ENCODE measurements at regions not wholly inside any gene's neighbourhood (a gene's known extent, or its start where the extent isn't known, plus 50 kb on each side); places are given as distances from the start of the nearest gene placed in this dataset.

- TF ChIP-seq CTCF (IDR thresholded peaks at IDR 0.05; ENCODE audit: low read length, missing control alignments), result no peak
- no peak overlapping the region for H3K4me3 ChIP-seq (replicated peaks; ENCODE audit: low read depth, low read length)
- DNase-seq (ENCODE audit: low read depth), result no peak
Observed at GRCh38 chr6:66051812-66052211, 344.8 kb upstream of the EYS start.

DNA sequence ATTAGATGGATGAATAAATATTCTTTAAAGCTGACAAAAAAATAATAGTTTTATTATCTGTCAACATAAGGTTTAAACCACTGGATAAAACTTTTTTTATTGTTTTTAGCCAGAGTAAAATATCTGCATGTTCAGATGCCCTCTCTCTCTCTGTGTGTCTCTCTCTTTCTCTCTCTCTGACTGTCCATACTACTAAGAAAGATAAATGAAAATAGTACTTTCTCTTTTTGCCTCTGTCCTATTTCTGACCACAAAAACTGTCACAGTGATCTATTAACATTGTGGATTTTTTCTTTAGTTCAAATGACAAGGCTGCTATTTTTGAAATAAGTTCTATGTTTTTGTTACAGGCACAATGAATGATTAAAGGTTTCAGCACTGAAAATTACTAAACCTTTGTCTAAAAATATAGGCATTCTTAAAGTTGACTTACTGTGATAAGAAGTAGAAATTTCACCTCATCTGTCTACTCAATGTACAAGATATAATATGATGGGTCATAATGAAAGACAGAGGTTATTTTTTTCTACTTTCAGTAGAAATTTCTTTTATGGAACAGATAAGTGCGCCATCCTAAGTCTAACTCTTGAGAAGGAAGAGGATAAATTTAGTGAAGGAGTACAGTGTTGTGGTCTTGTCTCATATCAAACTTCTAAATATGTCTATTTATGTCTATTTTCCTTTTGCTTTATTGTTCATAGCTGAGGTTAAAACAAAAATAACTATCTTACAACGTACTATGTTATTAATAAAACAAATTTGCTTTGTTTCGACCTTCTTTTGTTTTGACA lies 341.9 kb upstream of the EYS start:
- DNase-seq (ENCODE audit: low read depth), result no peak
- TF ChIP-seq CTCF (IDR thresholded peaks at IDR 0.05; ENCODE audit: low read length, missing control alignments), result no peak
- H3K4me3 ChIP-seq (replicated peaks; ENCODE audit: low read depth, low read length), result no peak overlapping the region

GRCh38 chr6:66032626-66033025 lies 325.6 kb upstream of the EYS start:
- no peak for DNase-seq (ENCODE audit: low read depth)
- no peak overlapping the region for H3K4me3 ChIP-seq (replicated peaks; ENCODE audit: low read depth, low read length)
- no peak for TF ChIP-seq CTCF (IDR thresholded peaks at IDR 0.05; ENCODE audit: low read length, missing control alignments)

- TF ChIP-seq CTCF (IDR thresholded peaks at IDR 0.05; ENCODE audit: low read length, missing control alignments), result no peak
- no peak for DNase-seq (ENCODE audit: low read depth)
- no peak overlapping the region for H3K4me3 ChIP-seq (replicated peaks; ENCODE audit: low read depth, low read length)
Observed at GRCh38 chr6:66029391-66029790, 322.4 kb upstream of the EYS start.

DNA sequence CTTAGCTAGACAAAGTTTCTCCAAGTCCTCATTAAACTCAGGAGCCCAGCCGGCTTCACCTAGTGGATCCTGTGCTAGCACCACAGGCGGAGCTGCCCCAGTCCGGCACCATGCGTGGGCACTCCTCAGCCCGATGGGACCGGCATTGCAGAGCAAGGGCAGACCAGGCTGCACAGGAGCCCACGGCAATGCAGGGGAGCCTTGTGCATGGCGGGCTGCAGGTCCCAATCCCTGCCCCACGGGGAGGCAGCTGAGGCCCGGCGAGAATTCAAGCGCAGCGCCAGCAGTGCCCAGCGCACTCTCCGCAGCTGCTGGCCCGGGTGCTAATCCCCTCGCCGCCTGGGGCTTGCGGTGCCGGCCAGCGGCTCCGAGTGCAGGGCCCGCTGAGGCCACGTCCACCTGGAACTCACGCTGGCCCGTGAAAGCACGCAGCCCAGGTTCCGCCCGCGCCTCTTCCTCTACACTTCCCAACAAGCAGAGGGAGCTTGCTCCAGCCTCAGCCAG lies 292.3 kb upstream of the EYS start:
- TF ChIP-seq CTCF (IDR thresholded peaks at IDR 0.05; ENCODE audit: low read length, missing control alignments), result no peak
- no peak overlapping the region for H3K4me3 ChIP-seq (replicated peaks; ENCODE audit: low read depth, low read length)
- DNase-seq (ENCODE audit: low read depth), result no peak

GRCh38 chr6:65998544-65998943 lies 291.5 kb upstream of the EYS start:
- DNase-seq (ENCODE audit: low read depth), result no peak
- H3K4me3 ChIP-seq (replicated peaks; ENCODE audit: low read depth, low read length), result no peak overlapping the region
- TF ChIP-seq CTCF (IDR thresholded peaks at IDR 0.05; ENCODE audit: low read length, missing control alignments), result no peak

DNA sequence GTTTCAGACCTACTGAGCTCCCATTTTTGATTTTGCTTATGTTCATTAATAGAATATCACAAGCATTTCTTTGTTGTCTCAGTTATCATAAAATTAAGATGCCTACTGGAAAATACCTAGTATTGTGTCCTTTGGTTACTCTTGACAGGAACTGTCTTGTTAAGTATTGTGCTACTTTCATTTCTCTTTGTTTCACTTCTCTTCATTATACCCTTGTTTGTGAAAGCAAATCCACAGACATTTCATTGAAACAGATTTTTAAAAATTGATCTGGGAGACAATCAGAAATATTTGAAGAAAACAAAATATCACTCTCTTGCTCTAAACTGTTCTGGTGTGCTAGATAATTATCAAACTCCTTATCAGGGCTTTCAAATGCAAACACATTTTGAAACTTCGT lies 290.5 kb upstream of the EYS start:
- no peak overlapping the region for H3K4me3 ChIP-seq (replicated peaks; ENCODE audit: low read depth, low read length)
- no peak for TF ChIP-seq CTCF (IDR thresholded peaks at IDR 0.05; ENCODE audit: low read length, missing control alignments)
- DNase-seq (ENCODE audit: low read depth), result no peak

Measured in fibroblast of pulmonary artery (primary cell).